Esophagus muscularis mucosa (tissue), 4 donors: ENCODE measurements at regions not wholly inside any gene's neighbourhood (a gene's known extent, or its start where the extent isn't known, plus 50 kb on each side); places are given as distances from the start of the nearest gene placed in this dataset.

Experiments
- CTCF ChIP-seq, 3 experiments: fragments of 200-600 bp in 2 of 3; fragments of 450-650 bp in 1 of 3; sonication (generic) in 2 of 3; IDR thresholded peaks; one replicate each; pipeline ENCODE4 v1.5.1; 2017 to 2019; ENCODE audit warnings: antibody characterized with exemption in 3 of 3, mild to moderate bottlenecking in 2 of 3, moderate library complexity in 1 of 3
- EP300 ChIP-seq: sonication (generic); formaldehyde crosslinking; IDR thresholded peaks from one replicate; pipeline ENCODE4 v1.6.1; 2017; ENCODE audit warnings: antibody characterized with exemption
- POLR2A ChIP-seq: fragments of 450-650 bp; IDR thresholded peaks from one replicate; pipeline ENCODE4 v1.6.1; 2017; ENCODE audit warnings: antibody characterized with exemption, moderate library complexity, mild to moderate bottlenecking, low read depth
- POLR2AphosphoS5 ChIP-seq, 2 donors: sonication (generic); formaldehyde crosslinking; IDR thresholded peaks; one replicate each; pipeline ENCODE4 v1.6.1; 2017; ENCODE audit warnings: antibody characterized with exemption in 2 of 2

DNA sequence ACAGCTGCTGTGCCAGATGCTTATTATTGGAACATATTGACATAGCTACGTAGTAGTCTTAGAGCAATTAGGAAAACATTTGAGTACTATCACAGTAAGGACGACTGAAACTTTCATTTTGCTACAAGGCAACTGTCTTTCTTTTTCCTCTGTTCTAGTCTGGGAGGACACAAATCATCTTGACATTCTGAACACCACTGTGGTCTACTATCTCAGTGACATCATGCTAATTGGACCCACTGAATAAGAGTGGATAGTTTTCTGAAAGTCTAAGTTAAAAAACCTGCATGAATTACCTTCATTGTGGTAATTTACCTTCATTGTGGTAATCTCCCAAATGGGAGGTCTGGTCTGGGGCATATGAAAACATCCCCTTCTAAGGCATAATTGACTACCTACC is 163.3 kb upstream of the MOCS1 start:
- no peak for TF ChIP-seq CTCF (IDR thresholded peaks at IDR 0.05)
- TF ChIP-seq POLR2A = no peak
- TF ChIP-seq EP300 = no peak
- no peak for TF ChIP-seq POLR2AphosphoS5 (IDR thresholded peaks at IDR 0.05)
